OCI-LY1 (cell line): ENCODE measurements at regions not wholly inside any gene's neighbourhood (a gene's known extent, or its start where the extent isn't known, plus 50 kb on each side); places are given as distances from the start of the nearest gene placed in this dataset.

Experiments
- EZH2 ChIP-seq: fragments of 200-600 bp; sonication (generic), shearing (Covaris generic); IDR thresholded peaks from 2 replicates; pipeline ENCODE4 v1.8.0; 2017; ENCODE audit warnings: borderline replicate concordance, mixed run types, mild to moderate bottlenecking, antibody characterized with exemption, low read length, moderate library complexity, mixed read lengths
- TF ChIP-seq, protein P1 (sequence below): fragments of 200-600 bp; sonication (generic), shearing (Covaris generic); IDR thresholded peaks from 2 replicates; pipeline ENCODE4 v1.5.1; 2017; ENCODE audit warnings: mild to moderate bottlenecking, antibody characterized with exemption, low read length, moderate library complexity, mixed read lengths

DNA sequence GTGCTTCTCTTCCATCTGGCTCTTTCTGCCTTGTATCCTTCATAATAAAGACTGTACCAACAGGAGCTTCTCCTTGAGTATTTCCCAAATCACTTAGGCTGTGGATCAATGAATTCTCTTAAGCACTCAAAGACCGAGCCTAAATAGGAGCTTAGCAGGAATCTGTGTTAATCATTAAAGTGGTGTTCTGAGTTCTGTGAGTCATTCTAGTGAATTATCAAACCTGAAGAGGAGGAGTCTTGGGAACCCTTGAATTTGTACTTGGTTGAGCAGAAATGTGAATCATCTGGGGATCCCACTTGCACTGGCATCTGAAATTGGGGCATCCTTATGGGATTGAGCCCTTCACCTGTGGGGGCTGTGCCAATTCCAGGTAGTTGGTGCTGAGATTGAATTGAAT, 946.2 kb downstream of the BCL11B start:
- TF ChIP-seq, protein P1, sequence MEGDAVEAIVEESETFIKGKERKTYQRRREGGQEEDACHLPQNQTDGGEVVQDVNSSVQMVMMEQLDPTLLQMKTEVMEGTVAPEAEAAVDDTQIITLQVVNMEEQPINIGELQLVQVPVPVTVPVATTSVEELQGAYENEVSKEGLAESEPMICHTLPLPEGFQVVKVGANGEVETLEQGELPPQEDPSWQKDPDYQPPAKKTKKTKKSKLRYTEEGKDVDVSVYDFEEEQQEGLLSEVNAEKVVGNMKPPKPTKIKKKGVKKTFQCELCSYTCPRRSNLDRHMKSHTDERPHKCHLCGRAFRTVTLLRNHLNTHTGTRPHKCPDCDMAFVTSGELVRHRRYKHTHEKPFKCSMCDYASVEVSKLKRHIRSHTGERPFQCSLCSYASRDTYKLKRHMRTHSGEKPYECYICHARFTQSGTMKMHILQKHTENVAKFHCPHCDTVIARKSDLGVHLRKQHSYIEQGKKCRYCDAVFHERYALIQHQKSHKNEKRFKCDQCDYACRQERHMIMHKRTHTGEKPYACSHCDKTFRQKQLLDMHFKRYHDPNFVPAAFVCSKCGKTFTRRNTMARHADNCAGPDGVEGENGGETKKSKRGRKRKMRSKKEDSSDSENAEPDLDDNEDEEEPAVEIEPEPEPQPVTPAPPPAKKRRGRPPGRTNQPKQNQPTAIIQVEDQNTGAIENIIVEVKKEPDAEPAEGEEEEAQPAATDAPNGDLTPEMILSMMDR: no peak
- no peak for TF ChIP-seq EZH2
